RWPE1 (cell line): ENCODE measurements at regions not wholly inside any gene's neighbourhood (a gene's known extent, or its start where the extent isn't known, plus 50 kb on each side); places are given as distances from the start of the nearest gene placed in this dataset.

Experiments
- CTCF ChIA-PET: fragments of 350-600 bp; sonication (Branson Sonifier 250); formaldehyde crosslinking; extraction: SDS; loops from one replicate; lab custom pipeline; 2021; lab: Yijun Ruan, JAX
- POLR2A ChIA-PET: fragments of 400-600 bp; formaldehyde crosslinking; extraction: SDS; loops from one replicate; lab custom pipeline; 2020; ENCODE audit warnings: antibody characterized with exemption; ENCODE audit not compliant: low non-redundant PET; lab: Yijun Ruan, JAX
- DNase-seq: peaks from one replicate; pipeline ENCODE4 v3.0.0; 2012; ENCODE audit warnings: low spot score
- H3K27ac ChIP-seq: fragments of 450-650 bp; 2 replicates; pipeline ENCODE4 v1.5.1; 2017
- CTCF ChIP-seq: fragments of 450-650 bp; conservative IDR thresholded peaks from 2 replicates; pipeline ENCODE4 v1.5.1; 2017; ENCODE audit warnings: low read depth, mild to moderate bottlenecking

- DNase-seq = no peak
- CTCF ChIA-PET = interaction anchor here (0.6 to 1.3 kb wide), 5 partner anchors 67 to 1210 kb away, joined by 3 to 6 read pairs (median 3); no protein-coding TSS in a partner anchor
- TF ChIP-seq CTCF = no peak
- POLR2A ChIA-PET = no interaction called here
- no peak overlapping the region for H3K27ac ChIP-seq
These were observed 62.3 kb downstream of the FOXI1 start for GRCh38 chr5:170168002-170168401.

- no peak overlapping the region for H3K27ac ChIP-seq
- CTCF ChIA-PET = interaction anchor here (1.3 kb wide), 1 partner anchor 68 kb away, joined by 6 read pairs; no protein-coding TSS in a partner anchor
- DNase-seq = no peak
- POLR2A ChIA-PET = no interaction called here
- TF ChIP-seq CTCF = no peak
These were observed 63.1 kb downstream of the FOXI1 start for GRCh38 chr5:170168797-170169196.

GRCh38 chr5:170169996-170170395, 62.8 kb upstream of the C5orf58 start:
- ChIA-PET POLR2A (interaction anchor here (0.5 kb wide), 1 partner anchor 1711 kb away, joined by 6 read pairs; no protein-coding TSS in a partner anchor), CTCF (interaction anchor here (1.3 kb wide), 1 partner anchor 14 kb away, joined by 5 read pairs; no protein-coding TSS in a partner anchor)
- TF ChIP-seq CTCF = no peak
- no peak overlapping the region for H3K27ac ChIP-seq
- DNase-seq = no peak

- DNase-seq = no peak
- no peak overlapping the region for H3K27ac ChIP-seq
- TF ChIP-seq CTCF = no peak
- ChIA-PET POLR2A (no interaction called here), CTCF (no interaction called here)
These were observed 61.0 kb upstream of the C5orf58 start for GRCh38 chr5:170171811-170172210.

- ChIA-PET POLR2A (no interaction called here), CTCF (interaction anchor here (0.6 to 0.7 kb wide), 2 partner anchors 94 to 117 kb away, joined by 3 to 6 read pairs; no protein-coding TSS in a partner anchor)
- DNase-seq = peak; percentile 69
- TF ChIP-seq CTCF = no peak
- no peak overlapping the region for H3K27ac ChIP-seq
These were observed 59.6 kb upstream of the C5orf58 start for GRCh38 chr5:170173227-170173626.

- POLR2A ChIA-PET = no interaction called here
- H3K27ac ChIP-seq = no peak overlapping the region
These were observed 59.1 kb upstream of the C5orf58 start for GRCh38 chr5:170173647-170174046.

More at GRCh38 chr5:170173647-170174046, 59.1 kb upstream of the C5orf58 start:
- DNase-seq = no peak
- CTCF ChIA-PET = interaction anchor here (0.6 to 0.7 kb wide), 2 partner anchors 94 to 117 kb away, joined by 3 to 6 read pairs; no protein-coding TSS in a partner anchor
- TF ChIP-seq CTCF = no peak
